HG03066 (cell line): ENCODE measurements at regions not wholly inside any gene's neighbourhood (a gene's known extent, or its start where the extent isn't known, plus 50 kb on each side); places are given as distances from the start of the nearest gene placed in this dataset.
"Not testable (repeated sequence)": the region's sequence is repeated elsewhere in the genome, so short reads cannot be mapped to it uniquely, and the experiment has no call there.

Source experiments
- ATAC-seq: cut with Tn5 transposase; IDR thresholded peaks from one replicate; pipeline ENCODE4 v1.9.1; 2021; ENCODE audit warnings: low read depth; ENCODE audit not compliant: unreplicated experiment

GRCh38 chr9:17083258-17083657, 51.6 kb upstream of the CNTLN start:
- no peak for ATAC-seq

GRCh38 chr9:17082343-17083064, 52.3 kb upstream of the CNTLN start:
- no peak for ATAC-seq

GRCh38 chr9:17081814-17082213, 53.0 kb upstream of the CNTLN start:
- ATAC-seq, result no peak

GRCh38 chr9:17081351-17081750, 53.5 kb upstream of the CNTLN start:
- no peak for ATAC-seq

- no peak for ATAC-seq
Measured at GRCh38 chr9:17075758-17076485, 58.9 kb upstream of the CNTLN start.

GRCh38 chr9:17075146-17075757, 59.6 kb upstream of the CNTLN start:
- ATAC-seq, result no peak

GRCh38 chr9:17072563-17072962, 62.3 kb upstream of the CNTLN start:
- not testable (repeated sequence) for ATAC-seq

- ATAC-seq, result no peak
Measured at GRCh38 chr9:17068671-17069070, 66.2 kb upstream of the CNTLN start.

- no peak for ATAC-seq
Measured at GRCh38 chr9:17065062-17065461, 69.8 kb upstream of the CNTLN start.

GRCh38 chr9:17064558-17064957, 70.3 kb upstream of the CNTLN start:
- ATAC-seq, result no peak

GRCh38 chr9:17063535-17064135, 71.2 kb upstream of the CNTLN start:
- peak; percentile 82 for ATAC-seq

- no peak for ATAC-seq
Measured at GRCh38 chr9:17062497-17062896, 72.3 kb upstream of the CNTLN start.

GRCh38 chr9:17060450-17060849, 74.4 kb upstream of the CNTLN start:
- ATAC-seq, result no peak

- ATAC-seq, result no peak
Measured at GRCh38 chr9:17059465-17059864, 75.4 kb upstream of the CNTLN start.

- no peak for ATAC-seq
Measured at GRCh38 chr9:17057729-17058128, 77.1 kb upstream of the CNTLN start.

- ATAC-seq, result no peak
Measured at GRCh38 chr9:17052626-17053025, 82.2 kb upstream of the CNTLN start.

GRCh38 chr9:17045381-17045940, 89.4 kb upstream of the CNTLN start:
- no peak for ATAC-seq

- ATAC-seq, result no peak
Measured at GRCh38 chr9:17031546-17031945, 103.3 kb upstream of the CNTLN start.

GRCh38 chr9:17025281-17025680, 109.6 kb upstream of the CNTLN start:
- ATAC-seq, result no peak

GRCh38 chr9:17024129-17024528, 110.7 kb upstream of the CNTLN start:
- no peak for ATAC-seq

GRCh38 chr9:17021387-17021970, 113.4 kb upstream of the CNTLN start:
- no peak for ATAC-seq
